ENCODE measurements at regions not wholly inside any gene's neighbourhood (a gene's known extent, or its start where the extent isn't known, plus 50 kb on each side); places are given as distances from the start of the nearest gene placed in this dataset.

- no peak overlapping the region for H3K4me2 ChIP-seq
Measured at GRCh38 chr1:239575113-239575512, 188.7 kb downstream of the CHRM3 start.

DNA sequence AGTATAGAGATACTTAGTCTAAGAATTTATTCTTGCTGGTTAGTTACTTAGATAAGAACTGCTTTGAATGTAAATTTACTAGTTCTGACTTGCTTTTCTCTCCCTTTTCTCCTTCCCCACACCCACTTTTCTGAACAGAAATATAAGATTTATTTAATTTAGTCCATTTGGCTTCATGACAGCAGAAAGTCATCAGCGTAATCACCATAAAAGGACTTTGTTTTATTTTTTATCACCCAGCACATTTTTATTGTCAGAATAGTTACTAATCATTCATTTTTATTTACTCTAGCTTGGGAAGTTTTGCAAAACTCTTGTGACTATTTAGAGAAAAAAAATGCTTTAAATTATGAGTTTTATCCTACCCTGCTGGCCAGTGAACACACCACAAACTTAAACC, 197.2 kb downstream of the CHRM3 start:
- no peak overlapping the region for H3K27ac Mint-ChIP-seq
- H3K36me3 ChIP-seq, result no peaks in the 10 kb centered on the region
- no peak overlapping the region for H2AFZ ChIP-seq (replicated peaks)
- H4K20me1 ChIP-seq (ENCODE audit: low read depth), result no peaks in the 10 kb centered on the region
- H3K79me2 ChIP-seq (ENCODE audit: low read depth), result no peaks in the 10 kb centered on the region
- no peaks in the 10 kb centered on the region for H3K9me3 ChIP-seq (ENCODE audit: low read depth)
- H3K4me1 ChIP-seq, result no peaks in the 10 kb centered on the region
- H3K27me3 ChIP-seq, result peaks cover 15% of the 10 kb centered on the region
- H3K27ac ChIP-seq, result no peak overlapping the region
- H3K4me3 ChIP-seq, result no peak overlapping the region
- no peaks in the 10 kb centered on the region for H3K27me3 Mint-ChIP-seq (ENCODE audit: insufficient read depth, low read depth)
- no peak overlapping the region for H3K9ac ChIP-seq
- H3K36me3 Mint-ChIP-seq, result no peaks in the 10 kb centered on the region
- H3K4me1 Mint-ChIP-seq, result peaks cover 10% of the 10 kb centered on the region
- no peaks in the 10 kb centered on the region for H3F3A ChIP-seq (ENCODE audit: low read depth)
- H3K4me2 ChIP-seq, result no peak overlapping the region
- H3K9me3 Mint-ChIP-seq, result no peaks in the 10 kb centered on the region
- no peak for TF ChIP-seq EZH2phosphoT487 (IDR thresholded peaks at IDR 0.05)
- TF ChIP-seq CTCF (IDR thresholded peaks at IDR 0.05), result no peak
- TF ChIP-seq EZH2 (IDR thresholded peaks at IDR 0.05), result no peak
- no peak overlapping the region for H3K4me3 Mint-ChIP-seq
- no peak for DNase-seq (ENCODE audit: low spot score)

More at GRCh38 chr1:239575113-239575512, 188.7 kb downstream of the CHRM3 start:
- H3K4me3 Mint-ChIP-seq, result no peak overlapping the region
- no peaks in the 10 kb centered on the region for H3K27me3 Mint-ChIP-seq (ENCODE audit: insufficient read depth, low read depth)
- peaks cover 25% of the 10 kb centered on the region for H4K20me1 ChIP-seq (ENCODE audit: low read depth)
- no peaks in the 10 kb centered on the region for H3K9me3 Mint-ChIP-seq
- H3K27ac Mint-ChIP-seq, result no peak overlapping the region
- no peaks in the 10 kb centered on the region for H3K79me2 ChIP-seq (ENCODE audit: low read depth)
- peaks cover 6% of the 10 kb centered on the region for H3K4me1 Mint-ChIP-seq
- no peaks in the 10 kb centered on the region for H3F3A ChIP-seq (ENCODE audit: low read depth)
- no peaks in the 10 kb centered on the region for H3K9me3 ChIP-seq (ENCODE audit: low read depth)
- no peak for DNase-seq (ENCODE audit: low spot score)
- no peak overlapping the region for H2AFZ ChIP-seq (replicated peaks)
- peaks cover 8% of the 10 kb centered on the region for H3K4me1 ChIP-seq
- no peak overlapping the region for H3K9ac ChIP-seq
- no peak overlapping the region for H3K4me3 ChIP-seq
- peaks cover 99% of the 10 kb centered on the region for H3K27me3 ChIP-seq
- no peak overlapping the region for H3K27ac ChIP-seq
- TF ChIP-seq EZH2phosphoT487 (IDR thresholded peaks at IDR 0.05) (no peak), EZH2 (IDR thresholded peaks at IDR 0.05) (no peak), CTCF (IDR thresholded peaks at IDR 0.05) (no peak)
- H3K36me3 ChIP-seq, result no peaks in the 10 kb centered on the region
- no peaks in the 10 kb centered on the region for H3K36me3 Mint-ChIP-seq

GRCh38 chr1:239586128-239586527, 199.8 kb downstream of the CHRM3 start:
- H3K9me3 ChIP-seq (ENCODE audit: low read depth), result no peaks in the 10 kb centered on the region
- no peaks in the 10 kb centered on the region for H3F3A ChIP-seq (ENCODE audit: low read depth)
- no peaks in the 10 kb centered on the region for H3K36me3 ChIP-seq
- Mint-ChIP-seq H3K27me3 (ENCODE audit: insufficient read depth, low read depth) (no peaks in the 10 kb centered on the region), H3K9me3 (no peaks in the 10 kb centered on the region), H3K4me3 (no peak overlapping the region), H3K4me1 (peaks cover 10% of the 10 kb centered on the region), H3K27ac (no peak overlapping the region), H3K36me3 (no peaks in the 10 kb centered on the region)
- H3K4me1 ChIP-seq, result no peaks in the 10 kb centered on the region
- H3K9ac ChIP-seq, result no peak overlapping the region
- H3K27ac ChIP-seq, result no peak overlapping the region
- no peaks in the 10 kb centered on the region for H3K79me2 ChIP-seq (ENCODE audit: low read depth)
- no peak for DNase-seq (ENCODE audit: low spot score)
- no peak overlapping the region for H3K4me2 ChIP-seq
- no peaks in the 10 kb centered on the region for H4K20me1 ChIP-seq (ENCODE audit: low read depth)
- H3K27me3 ChIP-seq, result no peaks in the 10 kb centered on the region
- no peak overlapping the region for H3K4me3 ChIP-seq
- TF ChIP-seq CTCF (IDR thresholded peaks at IDR 0.05) (no peak), EZH2phosphoT487 (IDR thresholded peaks at IDR 0.05) (no peak), EZH2 (IDR thresholded peaks at IDR 0.05) (no peak)
- no peak overlapping the region for H2AFZ ChIP-seq (replicated peaks)
